Panc1 (cell line): ENCODE measurements at regions not wholly inside any gene's neighbourhood (a gene's known extent, or its start where the extent isn't known, plus 50 kb on each side); places are given as distances from the start of the nearest gene placed in this dataset.

Source experiments
- ATAC-seq: fragments of 200-7000 bp; cut with Tn5 transposase; 2 replicates; pipeline ENCODE4 v1.9.1; 2020; ENCODE audit warnings: mild to moderate bottlenecking, moderate library complexity
- BruUV-seq: library from RNA; stranded (reverse); fragments of 400-500 nt; replicated peaks from 2 replicates; lab custom pipeline; 2021; lab: Mats Ljungman, UMichigan
- CTCF ChIA-PET: fragments of 300-600 bp; sonication (Branson Sonifier 250); formaldehyde crosslinking; loops from one replicate; lab custom pipeline; 2022; ENCODE audit warnings: antibody characterized with exemption; lab: Charles Lee
- POLR2A ChIA-PET: fragments of 300-600 bp; sonication (Branson Sonifier 250); formaldehyde crosslinking; loops from one replicate; lab custom pipeline; 2022; ENCODE audit warnings: antibody characterized with exemption; lab: Charles Lee
- DNase-seq: peaks from one replicate; pipeline ENCODE4 v3.0.0-alpha.2; 2010; ENCODE audit warnings: low read depth, low spot score
- H3K27ac ChIP-seq: 2 replicates; pipeline ENCODE4 v1.5.1; 2011; ENCODE audit warnings: mild to moderate bottlenecking, low read length, inconsistent platforms
- H3K27me3 ChIP-seq: fragments of 200-500 bp; sonication (Bioruptor generic); 2 replicates; pipeline ENCODE4 v1.6.0; 2014; ENCODE audit warnings: low read length, inconsistent platforms; ENCODE audit not compliant: control insufficient read depth, insufficient read depth
- H3K36me3 ChIP-seq: fragments of 200-500 bp; sonication (Bioruptor generic); 2 replicates; pipeline ENCODE4 v1.5.1; 2014; ENCODE audit warnings: inconsistent platforms, mild to moderate bottlenecking, low read length, moderate library complexity; ENCODE audit not compliant: control insufficient read depth, insufficient read depth
- H3K4me1 ChIP-seq: 2 replicates; pipeline ENCODE4 v1.5.1; 2011; ENCODE audit warnings: inconsistent platforms, mild to moderate bottlenecking, low read length, moderate library complexity; ENCODE audit not compliant: control insufficient read depth, insufficient read depth
- H3K4me3 ChIP-seq, 2 experiments: 2 replicates each; pipeline ENCODE4 v1.5.1; 2011 to 2012; ENCODE audit warnings: low read depth in 2 of 2, low read length in 2 of 2, mild to moderate bottlenecking in 2 of 2, inconsistent platforms in 1 of 2, moderate library complexity in 1 of 2
- H3K9me3 ChIP-seq: fragments of 200-500 bp; sonication (Bioruptor generic); 2 replicates; pipeline ENCODE4 v1.5.1; 2014; ENCODE audit warnings: low read depth, mild to moderate bottlenecking, inconsistent platforms, low read length, moderate library complexity; ENCODE audit not compliant: control insufficient read depth, insufficient read depth
- POLR2AphosphoS5 ChIP-seq: IDR thresholded peaks from 2 replicates; pipeline ENCODE4 v1.6.1; 2012; ENCODE audit warnings: mild to moderate bottlenecking, low read depth, low read length, moderate library complexity
- SIN3A ChIP-seq: IDR thresholded peaks from 2 replicates; pipeline ENCODE4 v1.6.1; 2012; ENCODE audit warnings: low read depth, mild to moderate bottlenecking, low read length, moderate library complexity, borderline replicate concordance; ENCODE audit not compliant: insufficient read depth
- TCF7L2 ChIP-seq: IDR thresholded peaks from 2 replicates; pipeline ENCODE4 v1.6.1; 2011; ENCODE audit warnings: mild to moderate bottlenecking, low read depth, low read length, inconsistent platforms
- in situ Hi-C: cut with HindIII; loops from 2 replicates; pipeline ENCODE4 v1.10.0; 2016; ENCODE audit warnings: low sequenced_read_pairs, low pct_unique_long_range_greater_than_20kb
- intact Hi-C: fragments of 100-400 bp; cut with micrococcal nuclease; formaldehyde crosslinking; loops from one replicate; pipeline ENCODE4 v1.10.0; 2022; ENCODE audit not compliant: unreplicated experiment
- TF ChIP-seq, protein P1 (sequence below): fragments of 450-650 bp; IDR thresholded peaks from 2 replicates; pipeline ENCODE4 v1.5.1; 2017; ENCODE audit warnings: mild to moderate bottlenecking
- TF ChIP-seq, protein P2 (sequence below), 2 experiments: IDR thresholded peaks; 2 replicates each; pipeline ENCODE4 v1.6.1; 2011 to 2012; ENCODE audit warnings: low read depth in 2 of 2, control low read depth in 1 of 2, low read length in 1 of 2, mild to moderate bottlenecking in 1 of 2, moderate library complexity in 1 of 2; ENCODE audit not compliant: insufficient read depth in 1 of 2

DNA sequence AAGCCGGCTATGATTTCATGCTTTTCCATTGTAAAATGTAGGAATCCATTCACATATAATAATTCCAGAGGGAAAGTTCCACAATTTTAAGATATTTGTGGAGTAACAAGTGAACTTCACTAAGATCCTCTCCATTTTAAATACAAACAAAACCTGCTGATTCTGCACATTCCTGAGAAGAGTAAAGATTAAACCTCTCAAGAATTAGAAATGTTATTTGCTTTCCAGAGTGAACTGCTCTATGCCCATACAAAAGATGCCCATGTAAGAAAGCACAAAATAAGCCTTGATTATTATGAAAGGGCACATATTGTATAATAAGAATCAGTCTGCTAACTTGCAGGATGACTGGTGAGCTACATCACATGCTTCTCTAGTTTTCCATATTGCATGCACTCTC lies 241.5 kb downstream of the COX18 start:
- Histone ChIP-seq H3K4me1 (no peaks in the 10 kb centered on the region), H3K27ac (no peak overlapping the region), H3K36me3 (no peaks in the 10 kb centered on the region), H3K27me3 (no peaks in the 10 kb centered on the region), H3K9me3 (no peaks in the 10 kb centered on the region), H3K4me3 (no peak overlapping the region)
- BruUV-seq, result no TSS peak
- in situ Hi-C loops (no loop called here), intact Hi-C loops (no loop called here)
- no peak for TF ChIP-seq TCF7L2
- no peak for TF ChIP-seq POLR2AphosphoS5
- TF ChIP-seq, protein P1, sequence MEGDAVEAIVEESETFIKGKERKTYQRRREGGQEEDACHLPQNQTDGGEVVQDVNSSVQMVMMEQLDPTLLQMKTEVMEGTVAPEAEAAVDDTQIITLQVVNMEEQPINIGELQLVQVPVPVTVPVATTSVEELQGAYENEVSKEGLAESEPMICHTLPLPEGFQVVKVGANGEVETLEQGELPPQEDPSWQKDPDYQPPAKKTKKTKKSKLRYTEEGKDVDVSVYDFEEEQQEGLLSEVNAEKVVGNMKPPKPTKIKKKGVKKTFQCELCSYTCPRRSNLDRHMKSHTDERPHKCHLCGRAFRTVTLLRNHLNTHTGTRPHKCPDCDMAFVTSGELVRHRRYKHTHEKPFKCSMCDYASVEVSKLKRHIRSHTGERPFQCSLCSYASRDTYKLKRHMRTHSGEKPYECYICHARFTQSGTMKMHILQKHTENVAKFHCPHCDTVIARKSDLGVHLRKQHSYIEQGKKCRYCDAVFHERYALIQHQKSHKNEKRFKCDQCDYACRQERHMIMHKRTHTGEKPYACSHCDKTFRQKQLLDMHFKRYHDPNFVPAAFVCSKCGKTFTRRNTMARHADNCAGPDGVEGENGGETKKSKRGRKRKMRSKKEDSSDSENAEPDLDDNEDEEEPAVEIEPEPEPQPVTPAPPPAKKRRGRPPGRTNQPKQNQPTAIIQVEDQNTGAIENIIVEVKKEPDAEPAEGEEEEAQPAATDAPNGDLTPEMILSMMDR, result no peak
- ChIA-PET CTCF (no interaction called here), POLR2A (no interaction called here)
- no peak for DNase-seq
- ATAC-seq, result no peak

GRCh38 chr4:72820107-72820506 lies 249.4 kb downstream of the COX18 start:
- H3K27me3 ChIP-seq, result no peaks in the 10 kb centered on the region
- intact Hi-C loops (no loop called here), in situ Hi-C loops (no loop called here)
- CTCF ChIA-PET, result no interaction called here
- TF ChIP-seq, protein P1, result no peak
- TF ChIP-seq, protein P2, sequence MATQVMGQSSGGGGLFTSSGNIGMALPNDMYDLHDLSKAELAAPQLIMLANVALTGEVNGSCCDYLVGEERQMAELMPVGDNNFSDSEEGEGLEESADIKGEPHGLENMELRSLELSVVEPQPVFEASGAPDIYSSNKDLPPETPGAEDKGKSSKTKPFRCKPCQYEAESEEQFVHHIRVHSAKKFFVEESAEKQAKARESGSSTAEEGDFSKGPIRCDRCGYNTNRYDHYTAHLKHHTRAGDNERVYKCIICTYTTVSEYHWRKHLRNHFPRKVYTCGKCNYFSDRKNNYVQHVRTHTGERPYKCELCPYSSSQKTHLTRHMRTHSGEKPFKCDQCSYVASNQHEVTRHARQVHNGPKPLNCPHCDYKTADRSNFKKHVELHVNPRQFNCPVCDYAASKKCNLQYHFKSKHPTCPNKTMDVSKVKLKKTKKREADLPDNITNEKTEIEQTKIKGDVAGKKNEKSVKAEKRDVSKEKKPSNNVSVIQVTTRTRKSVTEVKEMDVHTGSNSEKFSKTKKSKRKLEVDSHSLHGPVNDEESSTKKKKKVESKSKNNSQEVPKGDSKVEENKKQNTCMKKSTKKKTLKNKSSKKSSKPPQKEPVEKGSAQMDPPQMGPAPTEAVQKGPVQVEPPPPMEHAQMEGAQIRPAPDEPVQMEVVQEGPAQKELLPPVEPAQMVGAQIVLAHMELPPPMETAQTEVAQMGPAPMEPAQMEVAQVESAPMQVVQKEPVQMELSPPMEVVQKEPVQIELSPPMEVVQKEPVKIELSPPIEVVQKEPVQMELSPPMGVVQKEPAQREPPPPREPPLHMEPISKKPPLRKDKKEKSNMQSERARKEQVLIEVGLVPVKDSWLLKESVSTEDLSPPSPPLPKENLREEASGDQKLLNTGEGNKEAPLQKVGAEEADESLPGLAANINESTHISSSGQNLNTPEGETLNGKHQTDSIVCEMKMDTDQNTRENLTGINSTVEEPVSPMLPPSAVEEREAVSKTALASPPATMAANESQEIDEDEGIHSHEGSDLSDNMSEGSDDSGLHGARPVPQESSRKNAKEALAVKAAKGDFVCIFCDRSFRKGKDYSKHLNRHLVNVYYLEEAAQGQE (IDR thresholded peaks at IDR 0.05; ENCODE audit: insufficient read depth in 1 of 2, low read depth in 2 of 2, low read length in 1 of 2), result no peak
- H3K9me3 ChIP-seq, result no peaks in the 10 kb centered on the region
- POLR2A ChIA-PET, result no interaction called here
- no peaks in the 10 kb centered on the region for H3K36me3 ChIP-seq
- DNase-seq, result no peak
- H3K4me1 ChIP-seq, result no peaks in the 10 kb centered on the region
- no peak overlapping the region for H3K4me3 ChIP-seq
- H3K27ac ChIP-seq, result no peak overlapping the region
- ATAC-seq, result no peak
- no TSS peak for BruUV-seq

DNA sequence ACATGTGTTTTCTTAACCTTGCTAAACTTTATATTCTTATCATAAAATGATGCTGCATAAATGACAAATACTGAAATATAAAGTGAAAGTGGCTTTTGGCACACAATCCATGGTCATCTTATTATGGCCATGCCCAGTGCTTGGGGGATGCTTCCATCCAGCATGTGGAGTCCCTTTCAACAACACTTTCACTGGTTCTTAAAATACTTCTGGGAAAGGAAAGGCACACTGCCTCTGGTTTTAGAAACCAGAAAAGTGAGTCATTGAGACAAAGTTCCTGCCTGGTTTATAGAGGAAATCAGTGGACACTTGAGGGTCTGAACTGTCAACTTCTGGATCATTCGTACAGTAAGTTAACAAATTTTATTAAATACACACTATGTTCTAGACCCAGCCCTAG lies 248.0 kb upstream of the ADAMTS3 start:
- no peak for ATAC-seq
- POLR2A ChIA-PET, result no interaction called here
- Histone ChIP-seq H3K36me3 (no peaks in the 10 kb centered on the region), H3K9me3 (no peaks in the 10 kb centered on the region), H3K27me3 (no peaks in the 10 kb centered on the region), H3K4me3 (no peak overlapping the region), H3K27ac (no peak overlapping the region), H3K4me1 (no peaks in the 10 kb centered on the region)
- in situ Hi-C loops, result no loop called here
- no TSS peak for BruUV-seq
- DNase-seq, result no peak
- intact Hi-C loops, result no loop called here
- CTCF ChIA-PET, result no interaction called here
- TF ChIP-seq POLR2AphosphoS5 (no peak), SIN3A (no peak), TCF7L2 (no peak)
- TF ChIP-seq, protein P1, result no peak
- TF ChIP-seq, protein P2 (IDR thresholded peaks at IDR 0.05; ENCODE audit: insufficient read depth in 1 of 2, low read depth in 2 of 2, low read length in 1 of 2), result no peak
